WTC11 (cell line): ENCODE measurements at regions not wholly inside any gene's neighbourhood (a gene's known extent, or its start where the extent isn't known, plus 50 kb on each side); places are given as distances from the start of the nearest gene placed in this dataset.

Experiments
- ATAC-seq: fragments of 200-7000 bp; cut with Tn5 transposase; 2 replicates; pipeline ENCODE4 v1.10.0; 2021; ENCODE audit warnings: mild to moderate bottlenecking, moderate library complexity
- CTCF ChIA-PET: fragments of 300-600 bp; sonication (Branson Sonifier 250); formaldehyde crosslinking; loops from one replicate; lab custom pipeline; 2021; ENCODE audit warnings: antibody characterized with exemption; lab: Charles Lee
- POLR2A ChIA-PET: fragments of 350-600 bp; sonication (Branson Sonifier 250); formaldehyde crosslinking; loops from one replicate; lab custom pipeline; 2021; ENCODE audit warnings: antibody characterized with exemption; lab: Charles Lee
- DNase-seq: peaks from one replicate; pipeline ENCODE4 v3.0.0; 2021; ENCODE audit warnings: low spot score
- H3K27ac Mint-ChIP-seq: 2 replicates; pipeline ENCODE4 v1.8.0; 2021; ENCODE audit warnings: mixed read lengths
- H3K27me3 Mint-ChIP-seq: 2 replicates; pipeline ENCODE4 v1.8.0; 2021; ENCODE audit warnings: low read depth, mild to moderate bottlenecking, moderate library complexity, mixed read lengths
- H3K36me3 Mint-ChIP-seq: 2 replicates; pipeline ENCODE4 v1.8.0; 2021; ENCODE audit warnings: mixed read lengths
- H3K4me1 Mint-ChIP-seq: 2 replicates; pipeline ENCODE4 v1.8.0; 2022; ENCODE audit warnings: mixed read lengths
- H3K4me3 Mint-ChIP-seq: 2 replicates; pipeline ENCODE4 v1.8.0; 2021; ENCODE audit warnings: mild to moderate bottlenecking, moderate library complexity, mixed read lengths
- H3K9me3 Mint-ChIP-seq: 2 replicates; pipeline ENCODE4 v1.8.0; 2021; ENCODE audit warnings: mixed read lengths
- CBFB ChIP-seq: sonication (generic); formaldehyde crosslinking; IDR thresholded peaks from 2 replicates; pipeline ENCODE4 v1.8.1; 2022; ENCODE audit warnings: mild to moderate bottlenecking, low read depth, missing genetic modification reagents
- CREM ChIP-seq: sonication (generic); formaldehyde crosslinking; IDR thresholded peaks from 2 replicates; pipeline ENCODE4 v1.8.1; 2022; ENCODE audit warnings: mild to moderate bottlenecking, missing genetic modification reagents, moderate library complexity
- ELF4 ChIP-seq: sonication (generic); formaldehyde crosslinking; IDR thresholded peaks from 2 replicates; pipeline ENCODE4 v1.8.1; 2022; ENCODE audit warnings: low read depth, mild to moderate bottlenecking, moderate library complexity, missing genetic modification reagents
- GTF2I ChIP-seq: fragments of 250-450 bp; sonication (Bioruptor Pico); conservative IDR thresholded peaks from 2 replicates; pipeline ENCODE4 v1.4.0; 2021; ENCODE audit warnings: mild to moderate bottlenecking
- JUN ChIP-seq: sonication (generic); formaldehyde crosslinking; IDR thresholded peaks from 2 replicates; pipeline ENCODE4 v1.8.0; 2023; ENCODE audit warnings: mild to moderate bottlenecking, missing genetic modification reagents
- OVOL2 ChIP-seq: fragments of 250-450 bp; sonication (Bioruptor Pico); IDR thresholded peaks from 2 replicates; pipeline ENCODE4 v1.9.0; 2021; ENCODE audit warnings: mild to moderate bottlenecking, borderline replicate concordance
- RORB ChIP-seq: fragments of 250-450 bp; sonication (Bioruptor Pico); IDR thresholded peaks from 2 replicates; pipeline ENCODE4 v1.9.0; 2021; ENCODE audit warnings: mild to moderate bottlenecking
- TEAD1 ChIP-seq: sonication (generic); formaldehyde crosslinking; IDR thresholded peaks from 2 replicates; pipeline ENCODE4 v1.8.0; 2022; ENCODE audit warnings: mild to moderate bottlenecking, missing genetic modification reagents
- ZNF396 ChIP-seq: fragments of 250-450 bp; sonication (Bioruptor Pico); IDR thresholded peaks from 2 replicates; pipeline ENCODE4 v1.8.0; 2021; ENCODE audit warnings: mild to moderate bottlenecking, moderate library complexity, borderline replicate concordance
- ZNF423 ChIP-seq: fragments of 250-450 bp; sonication (Bioruptor Pico); IDR thresholded peaks from 2 replicates; pipeline ENCODE4 v2.1.2; 2022; ENCODE audit warnings: mild to moderate bottlenecking, moderate library complexity
- TF ChIP-seq, protein P1 (sequence below): fragments of 250-450 bp; sonication (Bioruptor Pico); conservative IDR thresholded peaks from 2 replicates; pipeline ENCODE4 v1.9.0; 2021; ENCODE audit warnings: mild to moderate bottlenecking
- TF ChIP-seq, protein P2 (sequence below): sonication (generic); formaldehyde crosslinking; IDR thresholded peaks from 2 replicates; pipeline ENCODE4 v1.8.0; 2023; ENCODE audit warnings: missing genetic modification reagents, mild to moderate bottlenecking, borderline replicate concordance
- TF ChIP-seq, protein P3 (sequence below): sonication (generic); formaldehyde crosslinking; IDR thresholded peaks from 2 replicates; pipeline ENCODE4 v1.8.0; 2022; ENCODE audit warnings: missing genetic modification reagents
- TF ChIP-seq, protein P4 (sequence below): sonication (generic); formaldehyde crosslinking; IDR thresholded peaks from 2 replicates; pipeline ENCODE4 v1.8.1; 2023; ENCODE audit warnings: mild to moderate bottlenecking, missing genetic modification reagents
- TF ChIP-seq, protein P5 (sequence below): sonication (generic); formaldehyde crosslinking; IDR thresholded peaks from 2 replicates; pipeline ENCODE4 v1.8.1; 2023; ENCODE audit warnings: mild to moderate bottlenecking, missing genetic modification reagents, moderate library complexity
- TF ChIP-seq, protein P6 (sequence below): sonication (generic); formaldehyde crosslinking; IDR thresholded peaks from 2 replicates; pipeline ENCODE4 v1.8.0; 2022; ENCODE audit warnings: mild to moderate bottlenecking, missing genetic modification reagents

DNA sequence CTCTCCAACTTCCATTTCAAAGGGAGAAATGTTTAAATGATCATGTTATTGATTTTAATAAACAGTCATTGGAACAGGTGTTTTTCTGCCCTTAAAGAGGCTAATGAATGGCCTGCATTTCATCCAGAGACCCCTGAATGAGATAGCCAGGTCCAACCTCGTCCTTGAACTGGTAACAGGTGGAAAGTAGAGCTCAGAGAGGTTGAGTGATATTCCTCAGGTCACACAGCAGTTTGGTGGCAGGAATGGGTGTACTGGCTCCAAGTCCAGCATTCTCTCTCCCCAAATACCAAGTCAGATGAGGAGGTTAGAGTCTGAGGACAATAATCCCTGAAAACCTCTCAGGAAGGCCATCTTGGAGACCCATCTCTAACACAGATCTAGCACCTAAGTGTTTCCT, 81.7 kb upstream of the ANO1 start (continued):
- TF ChIP-seq, protein P1, sequence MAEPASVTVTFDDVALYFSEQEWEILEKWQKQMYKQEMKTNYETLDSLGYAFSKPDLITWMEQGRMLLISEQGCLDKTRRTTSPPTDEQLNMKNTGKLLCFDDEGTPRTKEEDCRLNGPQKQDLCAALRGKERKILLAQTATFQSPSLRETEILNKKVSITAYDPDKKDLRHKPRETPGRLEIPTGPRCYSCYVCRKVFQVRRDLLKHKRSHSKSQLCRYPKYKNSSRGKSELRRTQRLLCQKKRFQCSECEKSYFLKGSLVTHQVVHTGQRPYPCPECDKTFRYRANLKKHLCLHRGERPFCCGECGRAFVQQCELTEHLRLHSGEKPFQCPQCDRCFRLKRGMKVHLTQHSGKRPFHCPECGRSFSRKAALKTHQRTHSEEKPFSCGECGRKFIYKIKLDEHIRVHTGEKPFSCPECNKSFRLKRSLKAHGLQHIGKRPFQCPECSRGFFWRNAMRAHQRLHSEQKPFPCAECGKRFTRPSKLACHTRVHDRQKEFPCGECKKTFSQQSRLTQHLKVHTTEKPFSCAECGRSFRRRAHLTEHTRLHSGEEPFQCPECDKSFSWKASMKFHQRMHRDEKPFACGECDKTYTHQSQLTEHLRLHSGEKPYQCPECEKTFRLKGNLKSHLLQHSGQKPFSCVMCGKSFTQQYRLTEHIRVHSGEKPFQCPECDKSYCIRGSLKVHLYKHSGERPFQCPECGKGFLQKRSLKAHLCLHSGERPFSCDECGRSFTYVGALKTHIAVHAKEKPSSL = no peak
- TF ChIP-seq CBFB (CRISPR knock-in tag) = no peak
- TF ChIP-seq RORB (CRISPR knock-in tag) = no peak
- TF ChIP-seq, protein P2, sequence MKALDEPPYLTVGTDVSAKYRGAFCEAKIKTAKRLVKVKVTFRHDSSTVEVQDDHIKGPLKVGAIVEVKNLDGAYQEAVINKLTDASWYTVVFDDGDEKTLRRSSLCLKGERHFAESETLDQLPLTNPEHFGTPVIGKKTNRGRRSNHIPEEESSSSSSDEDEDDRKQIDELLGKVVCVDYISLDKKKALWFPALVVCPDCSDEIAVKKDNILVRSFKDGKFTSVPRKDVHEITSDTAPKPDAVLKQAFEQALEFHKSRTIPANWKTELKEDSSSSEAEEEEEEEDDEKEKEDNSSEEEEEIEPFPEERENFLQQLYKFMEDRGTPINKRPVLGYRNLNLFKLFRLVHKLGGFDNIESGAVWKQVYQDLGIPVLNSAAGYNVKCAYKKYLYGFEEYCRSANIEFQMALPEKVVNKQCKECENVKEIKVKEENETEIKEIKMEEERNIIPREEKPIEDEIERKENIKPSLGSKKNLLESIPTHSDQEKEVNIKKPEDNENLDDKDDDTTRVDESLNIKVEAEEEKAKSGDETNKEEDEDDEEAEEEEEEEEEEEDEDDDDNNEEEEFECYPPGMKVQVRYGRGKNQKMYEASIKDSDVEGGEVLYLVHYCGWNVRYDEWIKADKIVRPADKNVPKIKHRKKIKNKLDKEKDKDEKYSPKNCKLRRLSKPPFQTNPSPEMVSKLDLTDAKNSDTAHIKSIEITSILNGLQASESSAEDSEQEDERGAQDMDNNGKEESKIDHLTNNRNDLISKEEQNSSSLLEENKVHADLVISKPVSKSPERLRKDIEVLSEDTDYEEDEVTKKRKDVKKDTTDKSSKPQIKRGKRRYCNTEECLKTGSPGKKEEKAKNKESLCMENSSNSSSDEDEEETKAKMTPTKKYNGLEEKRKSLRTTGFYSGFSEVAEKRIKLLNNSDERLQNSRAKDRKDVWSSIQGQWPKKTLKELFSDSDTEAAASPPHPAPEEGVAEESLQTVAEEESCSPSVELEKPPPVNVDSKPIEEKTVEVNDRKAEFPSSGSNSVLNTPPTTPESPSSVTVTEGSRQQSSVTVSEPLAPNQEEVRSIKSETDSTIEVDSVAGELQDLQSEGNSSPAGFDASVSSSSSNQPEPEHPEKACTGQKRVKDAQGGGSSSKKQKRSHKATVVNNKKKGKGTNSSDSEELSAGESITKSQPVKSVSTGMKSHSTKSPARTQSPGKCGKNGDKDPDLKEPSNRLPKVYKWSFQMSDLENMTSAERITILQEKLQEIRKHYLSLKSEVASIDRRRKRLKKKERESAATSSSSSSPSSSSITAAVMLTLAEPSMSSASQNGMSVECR (CRISPR knock-in tag) = no peak
- TF ChIP-seq, protein P3, sequence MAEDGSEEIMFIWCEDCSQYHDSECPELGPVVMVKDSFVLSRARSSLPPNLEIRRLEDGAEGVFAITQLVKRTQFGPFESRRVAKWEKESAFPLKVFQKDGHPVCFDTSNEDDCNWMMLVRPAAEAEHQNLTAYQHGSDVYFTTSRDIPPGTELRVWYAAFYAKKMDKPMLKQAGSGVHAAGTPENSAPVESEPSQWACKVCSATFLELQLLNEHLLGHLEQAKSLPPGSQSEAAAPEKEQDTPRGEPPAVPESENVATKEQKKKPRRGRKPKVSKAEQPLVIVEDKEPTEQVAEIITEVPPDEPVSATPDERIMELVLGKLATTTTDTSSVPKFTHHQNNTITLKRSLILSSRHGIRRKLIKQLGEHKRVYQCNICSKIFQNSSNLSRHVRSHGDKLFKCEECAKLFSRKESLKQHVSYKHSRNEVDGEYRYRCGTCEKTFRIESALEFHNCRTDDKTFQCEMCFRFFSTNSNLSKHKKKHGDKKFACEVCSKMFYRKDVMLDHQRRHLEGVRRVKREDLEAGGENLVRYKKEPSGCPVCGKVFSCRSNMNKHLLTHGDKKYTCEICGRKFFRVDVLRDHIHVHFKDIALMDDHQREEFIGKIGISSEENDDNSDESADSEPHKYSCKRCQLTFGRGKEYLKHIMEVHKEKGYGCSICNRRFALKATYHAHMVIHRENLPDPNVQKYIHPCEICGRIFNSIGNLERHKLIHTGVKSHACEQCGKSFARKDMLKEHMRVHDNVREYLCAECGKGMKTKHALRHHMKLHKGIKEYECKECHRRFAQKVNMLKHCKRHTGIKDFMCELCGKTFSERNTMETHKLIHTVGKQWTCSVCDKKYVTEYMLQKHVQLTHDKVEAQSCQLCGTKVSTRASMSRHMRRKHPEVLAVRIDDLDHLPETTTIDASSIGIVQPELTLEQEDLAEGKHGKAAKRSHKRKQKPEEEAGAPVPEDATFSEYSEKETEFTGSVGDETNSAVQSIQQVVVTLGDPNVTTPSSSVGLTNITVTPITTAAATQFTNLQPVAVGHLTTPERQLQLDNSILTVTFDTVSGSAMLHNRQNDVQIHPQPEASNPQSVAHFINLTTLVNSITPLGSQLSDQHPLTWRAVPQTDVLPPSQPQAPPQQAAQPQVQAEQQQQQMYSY = no peak
- TF ChIP-seq TEAD1 (CRISPR knock-in tag) = no peak
- no peak for TF ChIP-seq OVOL2 (CRISPR knock-in tag)
- TF ChIP-seq ZNF396 (CRISPR knock-in tag) = no peak

DNA sequence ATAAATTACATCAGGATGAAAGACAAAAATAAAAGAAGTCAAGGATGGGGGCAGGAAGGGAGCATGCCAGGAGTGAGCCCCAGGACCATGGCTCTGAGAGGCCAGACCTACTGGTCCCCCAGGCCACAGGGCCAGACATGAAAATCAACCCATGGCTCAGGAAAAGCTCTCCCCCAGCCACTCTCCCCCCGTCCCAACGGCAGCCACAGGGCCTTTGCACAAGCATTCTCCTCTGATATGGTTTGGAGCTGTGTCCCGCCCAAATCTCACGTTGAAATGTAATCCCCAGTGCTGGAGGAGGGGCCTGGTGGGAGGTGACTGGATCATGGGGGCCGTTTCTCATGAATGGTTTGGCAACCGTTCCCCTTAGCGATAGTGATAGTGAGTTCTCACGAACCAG, 80.8 kb upstream of the ANO1 start:
- ChIA-PET POLR2A (interaction anchor here (0.6 kb wide), 1 partner anchor 622 kb away, joined by 3 read pairs; no protein-coding TSS in a partner anchor), CTCF (no interaction called here)
- H3K27ac Mint-ChIP-seq = no peak overlapping the region
- peaks cover 73% of the 10 kb centered on the region for H3K27me3 Mint-ChIP-seq
- H3K4me1 Mint-ChIP-seq = peaks cover 20% of the 10 kb centered on the region
- peaks cover 14% of the 10 kb centered on the region for H3K9me3 Mint-ChIP-seq
- DNase-seq (no peak), ATAC-seq (no peak)
- no peak overlapping the region for H3K4me3 Mint-ChIP-seq
- TF ChIP-seq GTF2I (CRISPR knock-in tag) (0 out of 2 replicates have a peak, but pooled peaks have one; percentile 18), CREM (CRISPR knock-in tag) (no peak)
- TF ChIP-seq, protein P4, sequence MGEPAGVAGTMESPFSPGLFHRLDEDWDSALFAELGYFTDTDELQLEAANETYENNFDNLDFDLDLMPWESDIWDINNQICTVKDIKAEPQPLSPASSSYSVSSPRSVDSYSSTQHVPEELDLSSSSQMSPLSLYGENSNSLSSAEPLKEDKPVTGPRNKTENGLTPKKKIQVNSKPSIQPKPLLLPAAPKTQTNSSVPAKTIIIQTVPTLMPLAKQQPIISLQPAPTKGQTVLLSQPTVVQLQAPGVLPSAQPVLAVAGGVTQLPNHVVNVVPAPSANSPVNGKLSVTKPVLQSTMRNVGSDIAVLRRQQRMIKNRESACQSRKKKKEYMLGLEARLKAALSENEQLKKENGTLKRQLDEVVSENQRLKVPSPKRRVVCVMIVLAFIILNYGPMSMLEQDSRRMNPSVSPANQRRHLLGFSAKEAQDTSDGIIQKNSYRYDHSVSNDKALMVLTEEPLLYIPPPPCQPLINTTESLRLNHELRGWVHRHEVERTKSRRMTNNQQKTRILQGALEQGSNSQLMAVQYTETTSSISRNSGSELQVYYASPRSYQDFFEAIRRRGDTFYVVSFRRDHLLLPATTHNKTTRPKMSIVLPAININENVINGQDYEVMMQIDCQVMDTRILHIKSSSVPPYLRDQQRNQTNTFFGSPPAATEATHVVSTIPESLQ (CRISPR knock-in tag) = no peak
- H3K36me3 Mint-ChIP-seq = peaks cover 5% of the 10 kb centered on the region; the same call in 1 of the 2 replicates

DNA sequence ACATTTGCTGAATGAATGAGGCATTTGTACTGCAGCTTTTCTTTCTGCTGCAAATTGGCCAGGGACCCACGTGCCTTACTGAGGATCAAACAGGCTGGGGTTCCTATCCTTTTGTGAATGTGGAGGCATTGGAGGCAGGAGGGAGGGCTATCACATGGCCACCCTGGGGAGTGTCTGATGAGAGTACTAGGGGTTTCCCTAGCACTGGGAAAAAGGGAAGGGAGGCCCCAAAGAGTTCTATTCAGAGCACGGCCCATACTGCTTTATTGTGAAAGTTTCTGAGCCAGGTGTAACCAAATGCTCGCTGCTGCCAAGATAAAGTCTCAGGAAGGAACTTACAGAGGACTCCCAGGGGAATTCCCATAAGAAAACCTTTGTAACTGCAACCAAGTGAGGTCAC, 78.4 kb upstream of the ANO1 start:
- Mint-ChIP-seq H3K9me3 (peaks cover 6% of the 10 kb centered on the region), H3K36me3 (peaks cover 2% of the 10 kb centered on the region; the same call in 1 of the 2 replicates), H3K27ac (no peak overlapping the region), H3K27me3 (peaks cover 94% of the 10 kb centered on the region), H3K4me1 (peaks cover 20% of the 10 kb centered on the region), H3K4me3 (no peak overlapping the region; the same call in 1 of the 2 replicates)
- DNase-seq = no peak
- TF ChIP-seq, protein P5, sequence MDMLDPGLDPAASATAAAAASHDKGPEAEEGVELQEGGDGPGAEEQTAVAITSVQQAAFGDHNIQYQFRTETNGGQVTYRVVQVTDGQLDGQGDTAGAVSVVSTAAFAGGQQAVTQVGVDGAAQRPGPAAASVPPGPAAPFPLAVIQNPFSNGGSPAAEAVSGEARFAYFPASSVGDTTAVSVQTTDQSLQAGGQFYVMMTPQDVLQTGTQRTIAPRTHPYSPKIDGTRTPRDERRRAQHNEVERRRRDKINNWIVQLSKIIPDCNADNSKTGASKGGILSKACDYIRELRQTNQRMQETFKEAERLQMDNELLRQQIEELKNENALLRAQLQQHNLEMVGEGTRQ = peak; percentile 53
- peak; percentile 29; the same call in 1 of the 2 replicates for TF ChIP-seq ZNF423 (CRISPR knock-in tag)
- TF ChIP-seq ELF4 (CRISPR knock-in tag) = no peak
- TF ChIP-seq, protein P6, sequence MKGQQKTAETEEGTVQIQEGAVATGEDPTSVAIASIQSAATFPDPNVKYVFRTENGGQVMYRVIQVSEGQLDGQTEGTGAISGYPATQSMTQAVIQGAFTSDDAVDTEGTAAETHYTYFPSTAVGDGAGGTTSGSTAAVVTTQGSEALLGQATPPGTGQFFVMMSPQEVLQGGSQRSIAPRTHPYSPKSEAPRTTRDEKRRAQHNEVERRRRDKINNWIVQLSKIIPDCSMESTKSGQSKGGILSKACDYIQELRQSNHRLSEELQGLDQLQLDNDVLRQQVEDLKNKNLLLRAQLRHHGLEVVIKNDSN (CRISPR knock-in tag) = peak; percentile 40; the same call in 1 of the 2 replicates
- TF ChIP-seq JUN (CRISPR knock-in tag) = no peak
- TF ChIP-seq CBFB (CRISPR knock-in tag) = no peak
- POLR2A ChIA-PET = no interaction called here
- ATAC-seq = peak; percentile 73
- CTCF ChIA-PET = interaction anchor here (1.0 to 1.5 kb wide), 4 partner anchors 11 to 83 kb away, joined by 3 to 5 read pairs (median 4); no protein-coding TSS in a partner anchor
